Left ventricle myocardium inferior (tissue), 1 donor: ENCODE measurements at regions not wholly inside any gene's neighbourhood (a gene's known extent, or its start where the extent isn't known, plus 50 kb on each side); places are given as distances from the start of the nearest gene placed in this dataset.

Experiments used
- DNase-seq: peaks from one replicate; pipeline ENCODE4 v3.0.0-alpha.2; 2020
- H3K27ac ChIP-seq: fragments of 200-600 bp; replicated peaks from 2 replicates; pipeline ENCODE4 v1.8.0; 2021
- H3K27me3 ChIP-seq: fragments of 200-600 bp; 2 replicates; pipeline ENCODE4 v1.8.0; 2021; ENCODE audit warnings: low read depth
- H3K36me3 ChIP-seq: fragments of 200-600 bp; 2 replicates; pipeline ENCODE4 v1.8.0; 2021
- H3K4me1 ChIP-seq: fragments of 200-600 bp; 2 replicates; pipeline ENCODE4 v1.8.0; 2021
- H3K4me3 ChIP-seq: fragments of 200-600 bp; 2 replicates; pipeline ENCODE4 v1.8.0; 2021; ENCODE audit warnings: mild to moderate bottlenecking, moderate library complexity
- H3K9me3 ChIP-seq: fragments of 200-600 bp; replicated peaks from 2 replicates; pipeline ENCODE4 v1.8.0; 2021
- CTCF ChIP-seq: fragments of 200-600 bp; IDR thresholded peaks from 2 replicates; pipeline ENCODE4 v1.8.0; 2021; ENCODE audit warnings: antibody characterized with exemption, mild to moderate bottlenecking, borderline replicate concordance
- intact Hi-C: fragments of 100-400 bp; cut with micrococcal nuclease; formaldehyde crosslinking; loops from one replicate; pipeline ENCODE4 v1.11.0; 2022
- donor health status: DM: no; HTN: yes; CAD: no; lungs with severe emphysema.

- Histone ChIP-seq H3K4me3 (no peak overlapping the region), H3K27ac (no peak overlapping the region), H3K27me3 (no peaks in the 10 kb centered on the region), H3K9me3 (no peaks in the 10 kb centered on the region), H3K4me1 (peaks cover 11% of the 10 kb centered on the region), H3K36me3 (no peaks in the 10 kb centered on the region)
- no peak for TF ChIP-seq CTCF
- no peak for DNase-seq
- intact Hi-C loops, result no loop called here
Observed at GRCh38 chr1:94719926-94720793, 100.0 kb upstream of the SLC44A3 start.

GRCh38 chr1:94716965-94717364 lies 103.2 kb upstream of the SLC44A3 start:
- Histone ChIP-seq H3K4me1 (peaks cover 7% of the 10 kb centered on the region), H3K27me3 (no peaks in the 10 kb centered on the region), H3K27ac (no peak overlapping the region), H3K36me3 (no peaks in the 10 kb centered on the region), H3K4me3 (no peak overlapping the region), H3K9me3 (no peaks in the 10 kb centered on the region)
- no peak for TF ChIP-seq CTCF
- no peak for DNase-seq
- intact Hi-C loops, result no loop called here

- Histone ChIP-seq H3K27ac (no peak overlapping the region), H3K27me3 (no peaks in the 10 kb centered on the region), H3K36me3 (no peaks in the 10 kb centered on the region), H3K4me3 (no peak overlapping the region), H3K4me1 (peaks cover 7% of the 10 kb centered on the region), H3K9me3 (no peaks in the 10 kb centered on the region)
- intact Hi-C loops, result no loop called here
- no peak for DNase-seq
- no peak for TF ChIP-seq CTCF
Observed at GRCh38 chr1:94715321-94715720, 104.8 kb upstream of the SLC44A3 start.

- intact Hi-C loops, result no loop called here
- no peak for DNase-seq
- H3K27me3 ChIP-seq, result no peaks in the 10 kb centered on the region
- H3K36me3 ChIP-seq, result no peaks in the 10 kb centered on the region
- no peak for TF ChIP-seq CTCF
- no peak overlapping the region for H3K4me3 ChIP-seq
- no peak overlapping the region for H3K27ac ChIP-seq
- peaks cover 7% of the 10 kb centered on the region for H3K4me1 ChIP-seq
- no peaks in the 10 kb centered on the region for H3K9me3 ChIP-seq
Observed at GRCh38 chr1:94714552-94714951, 105.6 kb upstream of the SLC44A3 start.

GRCh38 chr1:94714152-94714551 lies 106.0 kb upstream of the SLC44A3 start:
- H3K36me3 ChIP-seq, result no peaks in the 10 kb centered on the region
- intact Hi-C loops, result no loop called here
- no peak overlapping the region for H3K4me3 ChIP-seq
- no peak overlapping the region for H3K27ac ChIP-seq
- no peaks in the 10 kb centered on the region for H3K9me3 ChIP-seq
- H3K4me1 ChIP-seq, result peaks cover 7% of the 10 kb centered on the region
- no peak for DNase-seq
- TF ChIP-seq CTCF, result no peak
- H3K27me3 ChIP-seq, result no peaks in the 10 kb centered on the region
